Motor neuron (in vitro differentiated cells): ENCODE measurements at regions not wholly inside any gene's neighbourhood (a gene's known extent, or its start where the extent isn't known, plus 50 kb on each side); places are given as distances from the start of the nearest gene placed in this dataset.

Source experiments
- ATAC-seq, 8 experiments: fragments of 200-7000 bp; cut with Tn5 transposase; replicated peaks in 6 of 8; 2 replicates each; pipeline ENCODE4 v1.8.0; 2021; ENCODE audit warnings: mild to moderate bottlenecking in 8 of 8, moderate library complexity in 8 of 8
- H3K27ac ChIP-seq, 2 donors: fragments of 250-450 bp; sonication (Bioruptor Pico); 2 replicates each; pipeline ENCODE4 v1.9.0; 2021; ENCODE audit warnings: antibody characterized with exemption in 2 of 2, mild to moderate bottlenecking in 2 of 2, moderate library complexity in 1 of 2
- H3K4me1 ChIP-seq, 2 donors: fragments of 250-450 bp; sonication (Bioruptor Pico); replicated peaks in 1 of 2; 2 replicates each; pipeline ENCODE4 v1.6.1; 2021; ENCODE audit warnings: antibody characterized with exemption in 2 of 2, mild to moderate bottlenecking in 2 of 2, moderate library complexity in 1 of 2
- H3K4me3 ChIP-seq, 5 donors: fragments of 250-450 bp; sonication (Bioruptor Pico); 2 replicates each; pipeline ENCODE4 v1.9.0; 2021; ENCODE audit warnings: antibody characterized with exemption in 5 of 5, mild to moderate bottlenecking in 5 of 5, moderate library complexity in 4 of 5
- WGBS, 10 experiments: fragments of 450-650 bp; shearing (Covaris generic); methylation state at CpG; one replicate each; pipeline ENCODE4 v1.0.0; 2022; 5-methylcytosine and 5-hydroxymethylcytosine counted together
- in situ Hi-C, 9 experiments: fragments of 400-800 bp; cut with MboI; loops; one replicate each; pipeline ENCODE4 v1.15.0; 2021; ENCODE audit warnings: low sequenced_read_pairs in 9 of 9, low pct_unique_long_range_greater_than_20kb in 2 of 9; ENCODE audit not compliant: unreplicated experiment in 9 of 9

DNA sequence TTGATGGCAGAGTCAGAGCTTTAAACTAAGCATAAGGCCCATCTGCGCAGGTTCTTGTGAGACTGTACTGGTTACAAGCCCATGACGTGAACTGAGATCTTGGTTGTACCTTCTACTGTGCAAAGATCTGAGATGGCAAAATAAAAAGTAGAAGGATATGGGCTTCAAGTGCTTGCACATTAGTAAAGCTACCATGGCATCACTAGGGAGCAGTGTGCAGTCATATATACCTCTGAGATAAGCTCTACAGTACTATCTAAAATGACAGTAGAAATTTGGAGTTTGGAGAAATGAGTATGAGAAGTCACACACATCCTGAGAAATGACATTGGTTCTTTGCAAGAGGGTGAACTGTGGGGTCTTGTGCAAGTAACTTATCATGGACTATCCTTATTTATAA, 408.2 kb upstream of the PRR16 start:
- H3K4me3 ChIP-seq = no peak overlapping the region
- no peaks in the 10 kb centered on the region for H3K4me1 ChIP-seq
- H3K27ac ChIP-seq = no peak overlapping the region
- ATAC-seq = peak in 4 of 8 experiments; percentile 52 to 93 (median 76)
- in situ Hi-C loops = loop anchor here in 1 of 9 experiments (25.0 kb wide), 1 partner anchor 406 kb away; the partner anchor contains the start of gene PRR16
- WGBS, 10 experiments = 17 to 100% (median 94%) methylated on average over 1 to 2 of the region's 2 CpGs; no CpG with 5 or more reads in 2 of the 10 experiments

DNA sequence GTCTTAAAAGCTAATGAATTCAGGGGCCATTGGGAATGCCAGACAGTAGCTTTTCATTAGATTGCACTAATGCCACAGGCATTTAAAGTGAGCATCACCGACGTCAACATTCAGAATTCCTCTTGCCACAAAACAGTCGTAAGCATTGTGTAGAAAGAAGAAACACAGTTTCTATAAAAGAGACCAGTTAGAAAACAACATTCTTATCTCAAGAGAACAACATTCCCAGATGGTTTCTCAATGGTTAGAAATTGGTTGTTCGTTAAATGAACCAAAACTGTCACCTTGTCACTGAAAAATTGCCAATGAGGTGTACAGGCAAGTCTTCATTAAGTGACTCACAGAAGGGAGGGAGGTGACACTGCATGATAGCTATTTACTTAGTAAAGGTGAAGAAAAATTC, 401.6 kb upstream of the PRR16 start:
- no peaks in the 10 kb centered on the region for H3K4me1 ChIP-seq
- 40 to 100% (median 72%) methylated on average over 1 to 4 of the region's 4 CpGs; no CpG with 5 or more reads in 3 of the 10 experiments for WGBS, 10 experiments
- H3K4me3 ChIP-seq = no peak overlapping the region
- no peak overlapping the region for H3K27ac ChIP-seq
- in situ Hi-C loops = loop anchor here in 2 of 9 experiments (10.0 to 25.0 kb wide), 2 partner anchors 400 to 402 kb away; partner anchors contain the start of gene PRR16 (in 2 of the 2)
- ATAC-seq = no peak

DNA sequence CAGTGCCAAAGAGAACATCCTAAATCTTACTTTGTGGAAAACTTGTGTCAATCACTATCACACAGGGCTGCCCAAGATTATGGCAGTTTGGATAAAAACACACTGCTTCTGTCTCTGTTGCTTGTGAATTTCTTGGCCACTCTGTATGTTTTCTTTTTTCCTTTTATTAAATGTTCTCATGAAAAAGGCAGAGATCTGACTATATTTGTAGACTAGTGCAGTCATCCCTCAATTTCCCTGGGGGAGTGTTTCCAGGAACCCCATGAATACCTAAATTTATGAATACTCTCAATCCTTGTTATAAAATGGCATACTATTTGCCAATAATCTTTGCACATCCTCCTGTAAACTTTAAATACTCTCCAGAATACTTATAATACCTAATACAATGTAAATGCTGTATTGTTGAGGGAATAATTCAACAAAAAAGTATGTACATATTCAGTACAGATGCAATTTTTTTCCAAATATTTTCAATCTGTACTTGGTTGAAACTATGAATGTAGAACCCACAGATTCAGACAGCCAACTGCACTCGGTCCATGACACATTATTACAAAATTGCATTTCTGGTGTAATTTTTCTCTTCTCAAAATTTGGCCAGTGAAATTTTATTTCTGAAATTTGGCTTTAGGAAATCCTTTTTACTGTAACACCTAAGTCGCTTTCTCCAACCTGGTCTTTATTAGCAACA, 391.9 kb upstream of the PRR16 start:
- ATAC-seq = peak in 3 of 8 experiments; percentile 29 to 88 (median 49)
- no peaks in the 10 kb centered on the region for H3K4me1 ChIP-seq
- H3K27ac ChIP-seq = no peak overlapping the region
- no peak overlapping the region for H3K4me3 ChIP-seq
- WGBS, 10 experiments = 30 to 100% (median 94%) methylated on average over 1 to 2 of the region's 2 CpGs; no CpG with 5 or more reads in 1 of the 10 experiments
- in situ Hi-C loops = loop anchor here in 1 of 9 experiments (25.0 kb wide), 1 partner anchor 390 kb away; the partner anchor contains the start of gene PRR16

DNA sequence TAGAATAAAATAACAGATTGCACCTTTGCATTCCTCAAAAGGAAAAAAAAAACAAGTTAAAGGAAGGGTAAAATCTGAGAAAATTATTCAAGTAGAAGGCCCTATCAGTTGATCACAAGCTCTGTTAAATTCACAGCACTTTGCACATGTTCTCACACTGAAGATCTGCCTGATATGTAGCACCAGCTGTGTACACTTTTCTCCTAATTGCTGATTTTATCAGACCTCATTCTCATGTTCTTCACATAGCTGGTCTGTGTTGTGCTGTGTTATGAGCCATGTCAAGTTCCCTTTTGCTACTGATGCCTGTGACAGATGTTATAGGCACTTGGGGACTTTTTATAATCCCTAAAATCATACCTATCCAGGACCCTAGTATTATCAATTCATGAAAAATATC, 390.4 kb upstream of the PRR16 start:
- no peak overlapping the region for H3K27ac ChIP-seq
- no peak overlapping the region for H3K4me3 ChIP-seq
- peak in 2 of 8 experiments; percentile 20 to 97 for ATAC-seq
- in situ Hi-C loops = loop anchor here in 1 of 9 experiments (25.0 kb wide), 1 partner anchor 389 kb away; the partner anchor contains the start of gene PRR16
- no peaks in the 10 kb centered on the region for H3K4me1 ChIP-seq

DNA sequence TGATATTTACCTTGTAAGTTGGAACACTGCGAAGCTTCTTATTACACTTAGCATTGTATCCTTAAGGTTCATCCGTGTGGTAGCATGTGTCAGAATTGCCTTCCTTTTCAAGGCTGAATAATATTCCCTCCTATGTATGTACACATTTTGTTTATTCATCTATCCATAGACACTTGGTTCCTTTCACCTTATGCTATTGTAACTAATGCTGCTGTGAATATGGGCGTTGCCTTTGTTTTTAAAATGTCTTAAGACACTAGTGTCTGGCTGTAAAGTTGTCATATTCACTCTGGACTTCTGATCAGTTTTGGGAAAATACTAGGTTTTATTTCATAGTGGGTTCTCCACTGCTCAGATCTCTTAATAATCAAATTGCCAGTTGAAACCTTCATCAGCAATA, 383.3 kb upstream of the PRR16 start:
- in situ Hi-C loops = no loop called here
- Histone ChIP-seq H3K4me3 (no peak overlapping the region), H3K27ac (no peak overlapping the region), H3K4me1 (no peaks in the 10 kb centered on the region)
- WGBS, 10 experiments = 10 to 100% (median 40%) methylated on average over 2 to 3 of the region's 3 CpGs; no CpG with 5 or more reads in 1 of the 10 experiments
- ATAC-seq = peak in 2 of 8 experiments; percentile 51 to 59

DNA sequence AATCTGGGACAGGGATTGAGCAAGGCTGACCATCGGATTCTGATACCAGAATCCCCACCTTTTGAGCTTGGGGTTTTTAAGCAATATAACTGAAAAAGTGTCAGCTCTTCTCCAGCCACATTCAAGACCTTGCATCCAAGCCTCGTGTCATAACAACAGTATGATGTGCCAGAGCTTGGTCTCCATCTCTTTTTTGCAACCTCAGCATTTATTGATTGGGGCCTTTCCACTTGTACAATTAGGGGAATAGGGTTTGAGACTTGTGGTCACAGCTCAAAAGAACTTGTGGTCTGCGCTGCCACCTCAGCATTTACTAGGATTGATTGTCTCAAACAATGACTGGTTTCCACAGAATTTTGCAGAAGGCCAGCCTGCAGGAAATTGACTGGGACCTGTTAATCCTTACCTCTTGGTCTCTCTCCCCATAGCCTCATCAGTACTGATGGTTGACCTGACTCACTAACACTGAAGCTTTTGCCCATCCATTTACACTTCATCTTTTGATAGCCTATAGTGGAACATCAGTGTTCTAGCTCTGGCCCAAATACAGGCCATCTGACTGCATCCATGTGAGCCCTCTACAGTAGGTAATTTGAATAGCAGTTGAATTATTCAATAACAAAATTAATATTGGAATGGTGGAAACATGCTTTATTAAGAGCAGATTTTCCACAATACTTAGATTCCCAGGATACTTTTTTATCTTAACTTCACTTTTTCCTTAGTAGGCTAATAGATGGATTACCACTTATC, 381.6 kb upstream of the PRR16 start:
- H3K4me3 ChIP-seq = no peak overlapping the region
- in situ Hi-C loops = no loop called here
- no peaks in the 10 kb centered on the region for H3K4me1 ChIP-seq
- no peak for ATAC-seq
- H3K27ac ChIP-seq = no peak overlapping the region
- WGBS, 10 experiments = 58 to 100% (median 83%) methylated on average over 1 to 3 of the region's 3 CpGs; no CpG with 5 or more reads in 1 of the 10 experiments

DNA sequence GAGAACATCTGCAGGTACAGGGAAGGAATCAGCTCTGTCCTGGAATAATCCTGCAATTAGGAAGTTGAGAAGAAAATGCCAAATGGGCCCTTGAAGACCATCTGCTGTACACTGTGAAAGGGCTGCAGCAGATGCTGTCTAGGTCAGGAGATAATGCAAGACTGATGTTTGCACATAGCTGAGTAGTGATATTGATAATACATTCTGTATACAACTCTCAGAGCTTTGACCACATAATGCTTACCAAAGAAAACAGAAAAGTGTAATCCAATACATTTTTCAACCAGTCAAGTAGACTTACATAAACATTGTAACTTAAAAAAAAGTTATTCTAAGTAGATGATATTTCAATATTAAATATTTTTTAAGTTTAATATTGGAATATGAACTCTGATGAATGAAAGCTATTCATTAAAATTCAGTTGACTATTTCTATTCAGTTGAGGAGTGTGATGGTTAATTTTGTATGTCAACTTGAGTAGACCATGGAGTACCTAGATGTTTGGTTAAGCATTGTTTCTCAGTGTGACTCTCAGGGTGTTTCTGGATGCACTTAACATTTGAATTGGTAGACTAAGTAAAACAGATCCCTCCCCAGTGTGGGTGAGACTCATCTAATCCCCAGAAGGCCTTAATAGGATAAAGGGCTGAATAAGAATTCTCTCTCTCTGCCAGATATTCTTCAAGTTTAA, 380.1 kb upstream of the PRR16 start:
- in situ Hi-C loops = no loop called here
- H3K4me3 ChIP-seq = no peak overlapping the region
- no peaks in the 10 kb centered on the region for H3K4me1 ChIP-seq
- ATAC-seq = no peak
- no peak overlapping the region for H3K27ac ChIP-seq

DNA sequence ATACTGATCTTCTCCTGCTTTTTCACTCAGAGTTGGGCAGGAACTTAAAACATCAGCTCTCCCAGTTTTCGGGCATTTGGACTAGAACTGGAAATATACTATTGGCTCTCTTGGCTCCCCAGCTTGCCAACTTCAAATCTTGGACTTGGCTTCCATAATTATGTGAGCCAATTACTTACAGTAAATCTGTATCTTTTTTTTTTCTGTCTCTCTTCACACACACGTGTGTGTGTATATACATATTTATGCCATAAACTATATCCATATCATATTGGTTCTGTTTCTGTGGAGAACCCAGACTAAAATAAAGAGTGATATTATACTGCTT, 379.6 kb upstream of the PRR16 start:
- Histone ChIP-seq H3K4me3 (no peak overlapping the region), H3K4me1 (no peaks in the 10 kb centered on the region), H3K27ac (no peak overlapping the region)
- in situ Hi-C loops = no loop called here
- 0 to 88% (median 65%) methylated on average over 1 to 2 of the region's 2 CpGs; no CpG with 5 or more reads in 2 of the 10 experiments for WGBS, 10 experiments
- no peak for ATAC-seq

DNA sequence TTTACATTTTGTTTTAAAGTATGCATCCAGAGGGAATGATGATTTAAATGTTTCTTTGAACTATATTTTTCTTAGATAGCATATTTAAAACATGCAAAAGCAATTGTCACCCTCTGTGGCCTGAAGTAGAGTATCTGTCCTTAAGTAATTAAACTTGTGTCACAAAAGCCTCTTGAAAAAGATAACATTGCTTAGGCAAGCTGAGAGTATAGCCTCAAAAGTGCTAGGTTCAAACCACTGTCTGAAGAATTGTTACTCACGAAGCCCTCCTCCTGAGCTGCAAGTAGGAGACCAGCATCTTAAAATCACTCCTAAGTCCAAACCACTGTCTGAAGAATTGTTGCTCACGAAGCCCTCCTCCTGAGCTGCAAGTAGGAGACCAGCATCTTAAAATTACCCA, 378.0 kb upstream of the PRR16 start:
- 10 to 100% (median 81%) methylated on average over 1 to 2 of the region's 2 CpGs; no CpG with 5 or more reads in 2 of the 10 experiments for WGBS, 10 experiments
- in situ Hi-C loops = no loop called here
- no peak for ATAC-seq

DNA sequence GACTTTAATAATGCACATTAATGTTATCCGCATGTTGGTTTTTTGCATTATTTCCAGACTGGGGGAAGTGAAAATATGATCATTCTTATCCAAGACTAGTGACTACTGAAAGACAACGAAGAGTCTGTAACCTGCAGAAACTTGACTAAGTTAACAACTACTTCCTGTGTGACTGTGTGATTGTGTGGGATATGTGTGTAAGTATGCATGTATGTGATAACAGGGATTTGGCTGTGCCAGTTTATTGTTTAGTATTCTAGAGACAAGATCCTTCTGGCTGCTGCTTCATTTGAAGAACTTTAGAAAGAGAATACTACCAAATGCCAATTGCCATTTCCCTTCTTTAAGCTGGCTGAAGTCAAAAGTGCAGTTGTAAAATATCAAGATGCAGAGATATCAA, 375.7 kb upstream of the PRR16 start:
- 14 to 100% (median 95%) methylated on average over 1 to 2 of the region's 2 CpGs; no CpG with 5 or more reads in 1 of the 10 experiments for WGBS, 10 experiments
- Histone ChIP-seq H3K27ac (no peak overlapping the region), H3K4me1 (peaks cover 0 to 9% of the 10 kb centered on the region in 2 donors), H3K4me3 (no peak overlapping the region)
- in situ Hi-C loops = no loop called here
- no peak for ATAC-seq

More for the DNA sequence above, 378.0 kb upstream of the PRR16 start:
- Histone ChIP-seq H3K27ac (no peak overlapping the region), H3K4me3 (no peak overlapping the region), H3K4me1 (peaks cover 0 to 4% of the 10 kb centered on the region in 2 donors)

DNA sequence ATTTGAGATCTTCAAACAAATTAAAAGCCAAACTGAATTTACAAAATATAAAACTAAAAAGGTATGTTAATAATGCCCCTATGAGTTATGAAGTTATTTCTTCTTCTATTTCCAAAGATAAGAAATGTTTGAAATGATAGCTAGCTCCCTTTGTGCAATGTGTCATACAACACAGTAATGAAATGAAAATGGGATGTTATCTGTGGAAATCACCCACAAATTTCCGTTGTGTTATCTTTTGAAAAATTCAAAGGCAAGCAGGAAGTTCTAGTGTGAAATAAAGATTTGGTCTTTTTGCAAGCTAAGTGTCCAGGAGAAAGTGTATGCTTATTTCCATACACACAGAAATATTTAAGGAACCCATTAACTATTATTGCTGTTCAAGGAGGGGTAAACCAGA, 375.3 kb upstream of the PRR16 start:
- in situ Hi-C loops = no loop called here

DNA sequence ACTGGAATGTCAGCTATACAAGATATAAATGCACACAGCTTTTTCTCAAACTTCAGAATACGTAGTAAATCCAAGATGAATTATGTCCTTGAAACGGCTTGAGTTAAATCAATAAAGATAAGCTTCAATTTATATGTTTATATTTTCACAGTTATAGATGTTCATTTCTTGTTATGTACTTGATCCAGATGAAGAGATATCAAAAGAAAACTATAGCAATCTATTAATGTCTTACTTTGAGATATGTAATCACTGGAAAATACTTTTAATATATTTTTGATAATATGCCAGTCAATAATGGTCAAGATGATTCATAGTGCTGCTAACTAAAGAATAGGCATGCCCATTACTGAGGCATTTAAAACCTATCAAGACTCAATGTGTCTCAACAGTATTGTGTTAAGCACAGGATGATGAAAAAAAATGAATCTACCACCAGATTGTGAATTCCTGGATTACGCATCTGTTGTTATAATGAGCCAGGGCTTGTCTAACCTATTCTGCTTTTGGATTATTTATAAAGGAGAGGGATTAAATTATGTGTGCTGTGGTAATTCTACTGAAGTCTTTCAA, 372.6 kb upstream of the PRR16 start:
- in situ Hi-C loops = no loop called here
- no peak overlapping the region for H3K27ac ChIP-seq
- no peak for ATAC-seq
- peaks cover 0 to 9% of the 10 kb centered on the region in 2 donors for H3K4me1 ChIP-seq
- WGBS, 10 experiments = 50 to 100% (median 73%) methylated on average over 1 to 3 of the region's 3 CpGs
- H3K4me3 ChIP-seq = no peak overlapping the region

More for the DNA sequence above, 375.3 kb upstream of the PRR16 start:
- WGBS, 10 experiments = 80 to 100% (median 88%) methylated on average over 1 of the region's 1 CpG; no CpG with 5 or more reads in 2 of the 10 experiments
- no peak for ATAC-seq
- no peak overlapping the region for H3K4me3 ChIP-seq
- no peak overlapping the region for H3K27ac ChIP-seq
- H3K4me1 ChIP-seq = peaks cover 0 to 9% of the 10 kb centered on the region in 2 donors

DNA sequence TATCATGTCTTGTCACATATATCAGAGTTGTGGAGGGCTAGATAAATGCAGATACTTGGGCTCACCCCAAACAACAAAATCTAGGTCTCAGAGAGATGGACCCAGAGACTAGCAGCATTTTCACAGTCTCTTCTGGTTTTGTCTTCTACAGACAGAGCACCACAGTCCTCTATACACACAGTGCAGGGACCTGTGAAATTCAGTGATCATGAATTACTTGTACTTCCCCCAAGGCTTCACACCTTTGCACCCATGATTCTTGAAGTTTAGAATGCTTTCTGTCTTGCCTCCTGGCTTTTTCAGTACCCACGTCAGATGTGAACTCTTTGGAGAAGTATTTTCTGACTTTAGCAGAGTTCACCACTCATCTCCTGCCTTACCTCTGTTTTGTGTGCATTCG, 371.5 kb upstream of the PRR16 start:
- Histone ChIP-seq H3K27ac (no peak overlapping the region), H3K4me3 (no peak overlapping the region), H3K4me1 (peaks cover 0 to 9% of the 10 kb centered on the region in 2 donors)
- WGBS, 10 experiments = 57 to 92% (median 80%) methylated on average over 2 of the region's 2 CpGs; no CpG with 5 or more reads in 3 of the 10 experiments
- no peak for ATAC-seq
- in situ Hi-C loops = no loop called here
